Amniotic epithelial cell (primary cell): ENCODE measurements at regions not wholly inside any gene's neighbourhood (a gene's known extent, or its start where the extent isn't known, plus 50 kb on each side); places are given as distances from the start of the nearest gene placed in this dataset.

Experiments used
- DNase-seq: peaks from one replicate; pipeline ENCODE4 v3.0.0-alpha.2; 2010; ENCODE audit warnings: low read depth

- no peak for DNase-seq
These were observed 466.1 kb upstream of the LINC00305 start for GRCh38 chr18:64615021-64615420.

GRCh38 chr18:64614446-64614845 lies 465.6 kb upstream of the LINC00305 start:
- DNase-seq: no peak

DNA sequence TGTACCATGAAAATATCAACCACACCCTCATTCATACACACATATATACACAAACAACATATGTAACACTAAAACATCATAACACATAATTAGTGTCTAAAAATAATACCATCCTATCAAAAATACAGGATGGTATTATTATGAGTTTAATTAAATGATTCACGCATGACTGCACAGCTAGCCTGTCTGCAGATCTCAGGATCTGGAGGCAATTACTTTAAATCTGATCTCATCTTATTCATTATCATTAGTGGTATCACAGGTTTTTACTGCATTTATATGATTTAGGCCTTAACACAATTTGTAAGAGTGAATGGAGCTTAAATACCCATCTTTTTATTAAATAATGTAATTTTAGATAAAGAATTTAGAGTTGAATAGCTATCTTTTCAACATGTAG lies 443.4 kb upstream of the LINC00305 start:
- DNase-seq: no peak

- no peak for DNase-seq
These were observed 440.1 kb upstream of the LINC00305 start for GRCh38 chr18:64589000-64589399.

DNA sequence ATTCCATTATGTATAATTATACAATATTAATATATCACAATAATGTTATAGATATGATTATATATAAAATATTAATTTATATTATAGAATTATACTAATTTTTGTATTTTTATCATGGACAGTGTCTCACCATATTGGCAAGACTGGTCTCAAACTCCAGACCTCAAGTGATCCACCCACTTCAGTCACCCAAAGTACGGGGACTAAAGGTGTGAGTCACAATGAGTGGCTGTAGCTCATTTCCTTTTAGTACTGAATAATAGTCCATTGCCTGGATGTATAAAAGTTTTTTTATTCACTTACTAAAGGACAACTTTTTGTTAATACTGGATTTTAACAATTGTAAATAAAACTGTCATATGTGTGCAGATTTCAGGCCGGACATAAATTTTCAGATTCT lies 417.6 kb upstream of the LINC00305 start:
- no peak for DNase-seq

DNA sequence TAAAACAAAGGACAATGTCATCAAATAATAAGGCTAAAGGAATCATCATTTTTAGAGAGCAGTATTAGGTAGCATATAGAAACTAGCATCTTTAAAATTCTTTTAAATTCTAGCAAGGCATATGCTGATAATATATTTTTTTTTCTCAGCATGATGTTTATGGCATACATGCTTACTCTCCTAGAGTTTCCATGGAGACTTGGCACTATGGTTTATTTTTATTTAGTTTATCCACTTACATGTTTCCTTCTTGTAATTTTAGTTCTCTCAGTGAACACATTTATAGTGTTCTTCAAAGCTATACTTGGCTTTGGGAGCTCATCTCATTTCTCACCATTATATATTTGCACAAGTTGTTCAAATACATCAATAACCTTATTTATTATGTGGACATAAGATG lies 413.8 kb upstream of the LINC00305 start:
- no peak for DNase-seq

- no peak for DNase-seq
These were observed 397.6 kb upstream of the LINC00305 start for GRCh38 chr18:64546451-64546850.

- no peak for DNase-seq
These were observed 391.0 kb upstream of the LINC00305 start for GRCh38 chr18:64539847-64540246.

DNA sequence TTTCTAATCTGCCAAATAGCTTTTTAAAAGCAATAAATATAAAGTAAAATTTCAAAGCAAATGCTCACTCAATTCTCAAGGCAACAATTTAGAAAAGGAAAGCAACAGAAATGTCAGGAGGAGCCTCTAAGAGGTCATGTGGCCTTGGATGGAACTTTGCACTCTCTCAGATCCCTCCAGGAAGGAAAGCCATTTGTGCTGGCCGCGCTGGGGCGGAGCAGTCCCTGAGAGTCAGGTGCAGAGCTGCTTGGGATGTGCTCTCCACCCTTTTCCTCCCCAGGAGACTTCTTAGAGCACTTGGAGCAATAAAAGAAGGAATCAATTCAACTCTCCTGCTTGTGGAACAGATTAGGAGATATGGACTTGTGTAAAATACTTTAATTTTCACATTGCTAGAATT lies 379.8 kb upstream of the LINC00305 start:
- no peak for DNase-seq

GRCh38 chr18:64519201-64519600 lies 370.3 kb upstream of the LINC00305 start:
- DNase-seq: no peak

DNA sequence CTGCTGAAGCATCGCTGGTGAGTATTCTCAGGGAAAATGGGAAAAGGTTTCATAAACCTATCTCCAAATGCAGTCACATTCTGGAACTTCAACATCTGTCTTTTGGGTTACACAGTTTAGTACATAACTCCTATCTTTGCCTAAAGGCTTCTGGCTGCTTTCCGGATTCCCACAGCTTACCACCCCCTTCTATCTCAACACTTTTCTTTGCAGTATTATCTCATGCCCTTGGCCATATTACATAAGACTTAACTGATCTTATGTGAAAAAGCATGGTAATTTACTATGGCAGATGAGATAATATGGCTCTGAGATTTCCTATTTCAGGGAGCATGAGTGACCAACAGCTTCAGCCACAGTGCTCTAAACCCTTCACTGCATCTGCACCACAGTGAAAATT lies 369.3 kb upstream of the LINC00305 start:
- no peak for DNase-seq

GRCh38 chr18:64513401-64513800 lies 364.5 kb upstream of the LINC00305 start:
- no peak for DNase-seq

GRCh38 chr18:64490207-64490606 lies 341.3 kb upstream of the LINC00305 start:
- no peak for DNase-seq

GRCh38 chr18:64488698-64489097 lies 339.8 kb upstream of the LINC00305 start:
- no peak for DNase-seq

DNA sequence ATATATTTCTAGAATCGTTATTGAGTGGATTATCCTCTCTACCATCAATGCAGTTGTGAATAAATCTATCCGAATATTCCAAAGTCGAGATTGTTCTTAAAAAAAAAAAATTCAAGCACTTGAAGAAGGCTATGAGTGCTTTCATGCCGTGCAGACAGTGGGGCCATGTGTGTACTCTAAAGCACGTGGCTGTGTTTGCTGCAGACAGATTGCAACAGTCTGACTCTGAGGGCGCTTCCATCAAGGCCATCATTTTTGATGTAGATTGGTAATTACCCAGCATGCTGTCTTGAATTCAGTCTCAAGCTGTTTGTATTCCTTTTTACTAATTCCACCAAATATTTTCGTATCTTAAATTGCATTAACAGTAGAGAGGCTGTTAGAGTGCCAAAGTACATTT lies 325.9 kb upstream of the LINC00305 start:
- DNase-seq: no peak

GRCh38 chr18:64474255-64474654 lies 325.4 kb upstream of the LINC00305 start:
- no peak for DNase-seq

GRCh38 chr18:64449434-64449833 lies 300.5 kb upstream of the LINC00305 start:
- DNase-seq: no peak

DNA sequence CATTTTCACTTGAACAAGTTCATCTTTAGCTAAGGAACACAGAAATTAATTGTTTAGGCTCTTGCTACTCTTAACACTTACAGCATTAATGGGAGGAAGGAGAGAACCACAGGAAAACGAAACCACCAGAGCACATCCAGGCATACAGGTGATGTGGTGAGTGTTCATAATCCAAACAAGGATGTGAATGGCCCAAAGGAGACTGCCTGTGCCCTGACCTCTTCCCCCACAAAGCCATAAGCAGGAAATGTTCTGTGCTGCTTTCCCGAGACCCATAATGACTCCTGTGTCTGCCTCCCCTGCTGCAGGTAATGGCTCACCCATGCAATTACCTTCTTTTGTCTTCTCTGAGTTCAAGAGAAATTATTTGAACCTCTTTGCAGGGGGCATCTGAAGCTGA lies 295.9 kb upstream of the LINC00305 start:
- DNase-seq: no peak

DNA sequence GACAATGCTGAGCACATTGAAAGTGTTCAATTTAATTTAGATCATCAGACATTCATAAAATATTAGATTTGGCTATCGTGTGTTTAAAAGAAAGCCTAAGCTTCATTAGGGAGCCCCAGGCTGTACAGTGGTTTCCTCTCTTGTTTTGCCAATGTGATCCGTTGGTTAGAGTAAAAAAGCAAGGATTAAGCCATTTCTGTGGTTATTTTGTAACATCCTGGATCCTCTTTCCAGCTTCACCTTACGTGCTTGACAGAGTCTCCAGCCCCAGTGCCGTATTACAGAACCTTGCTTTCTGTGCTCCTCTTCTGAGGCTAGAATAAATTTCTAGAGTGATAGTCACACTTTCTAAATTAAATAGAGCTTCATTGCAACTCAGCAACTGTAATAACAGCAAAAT lies 289.3 kb upstream of the LINC00305 start:
- no peak for DNase-seq

- DNase-seq: no peak
These were observed 287.2 kb upstream of the LINC00305 start for GRCh38 chr18:64436111-64436510.

- DNase-seq: no peak
These were observed 270.3 kb upstream of the LINC00305 start for GRCh38 chr18:64419156-64419555.

DNA sequence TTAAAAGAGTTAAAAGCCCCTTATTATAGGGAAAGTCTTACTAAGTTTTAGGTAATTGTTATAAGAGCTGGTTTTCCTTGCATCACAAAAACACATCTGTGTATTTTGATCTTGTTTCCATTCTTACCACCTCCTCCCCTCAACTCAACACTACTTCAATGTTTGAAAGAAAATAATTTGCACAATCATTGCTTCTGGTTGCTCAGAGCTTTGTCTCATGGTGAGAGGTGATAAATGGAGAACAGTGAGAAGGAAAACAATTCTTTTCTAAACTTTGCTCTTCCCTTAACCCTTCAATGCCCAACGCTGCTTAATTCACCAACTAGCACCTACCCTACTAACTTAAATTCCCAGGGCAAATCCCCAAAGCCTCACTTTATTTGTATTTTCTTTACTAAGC lies 268.1 kb upstream of the LINC00305 start:
- no peak for DNase-seq

DNA sequence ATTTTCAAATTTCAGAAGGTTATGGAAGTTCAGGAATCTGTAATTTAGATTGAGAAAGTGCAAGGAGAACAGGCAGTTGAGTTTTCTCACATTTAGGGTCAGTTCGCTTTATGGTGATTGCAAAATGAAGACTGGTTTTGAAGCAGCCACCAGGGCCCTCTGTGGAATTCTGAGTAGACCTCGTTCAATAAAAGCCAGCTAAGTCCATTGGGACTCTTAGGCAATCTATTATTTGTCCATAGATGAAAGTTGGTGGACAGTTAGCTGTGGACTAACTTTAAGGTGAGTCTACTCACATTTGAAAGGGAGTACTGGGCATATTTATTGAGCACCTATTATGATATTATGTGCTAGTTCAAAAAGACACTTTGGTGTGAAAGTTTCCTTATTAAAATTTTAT lies 266.3 kb upstream of the LINC00305 start:
- DNase-seq: no peak

GRCh38 chr18:64410685-64411084 lies 261.8 kb upstream of the LINC00305 start:
- no peak for DNase-seq

- no peak for DNase-seq
These were observed 260.6 kb upstream of the LINC00305 start for GRCh38 chr18:64409511-64409910.
